Activated T-helper 1 cell treated with anti-CD3 and anti-CD28 coated beads, Interleukin-12 subunit alpha, Interleukin-12 subunit beta, Interleukin-2, Interleukin-4 antibody, amounts not matched to agents 30 ng/mL and 10 ng/mL and 1 ng/mL, durations not matched to agents 14 hours and 24 hours and 36 hours (primary cell): ENCODE measurements at regions not wholly inside any gene's neighbourhood (a gene's known extent, or its start where the extent isn't known, plus 50 kb on each side); places are given as distances from the start of the nearest gene placed in this dataset.
"Not testable (repeated sequence)": the region's sequence is repeated elsewhere in the genome, so short reads cannot be mapped to it uniquely, and the experiment has no call there.

Source experiments
- DNase-seq: peaks from one replicate; pipeline ENCODE4 v3.0.0; 2021; ENCODE audit warnings: low spot score
- H3K27ac Mint-ChIP-seq: one replicate; pipeline ENCODE4 v1.8.0; 2021; ENCODE audit warnings: mild to moderate bottlenecking, mixed read lengths
- H3K27me3 Mint-ChIP-seq: one replicate; pipeline ENCODE4 v1.8.0; 2022; ENCODE audit warnings: mild to moderate bottlenecking, moderate library complexity, mixed read lengths; ENCODE audit not compliant: insufficient read depth
- H3K36me3 Mint-ChIP-seq: one replicate; pipeline ENCODE4 v1.8.0; 2021; ENCODE audit warnings: low read depth, mixed read lengths
- H3K4me1 Mint-ChIP-seq: one replicate; pipeline ENCODE4 v1.8.0; 2021; ENCODE audit warnings: low read depth, mixed read lengths
- H3K4me3 Mint-ChIP-seq: one replicate; pipeline ENCODE4 v1.8.0; 2021; ENCODE audit warnings: mild to moderate bottlenecking, moderate library complexity, mixed read lengths
- H3K9me3 Mint-ChIP-seq: one replicate; pipeline ENCODE4 v1.8.0; 2021; ENCODE audit warnings: mixed read lengths
- intact Hi-C: fragments of 100-400 bp; cut with micrococcal nuclease; formaldehyde crosslinking; loops from one replicate; pipeline ENCODE4 v1.15.1; 2024

DNA sequence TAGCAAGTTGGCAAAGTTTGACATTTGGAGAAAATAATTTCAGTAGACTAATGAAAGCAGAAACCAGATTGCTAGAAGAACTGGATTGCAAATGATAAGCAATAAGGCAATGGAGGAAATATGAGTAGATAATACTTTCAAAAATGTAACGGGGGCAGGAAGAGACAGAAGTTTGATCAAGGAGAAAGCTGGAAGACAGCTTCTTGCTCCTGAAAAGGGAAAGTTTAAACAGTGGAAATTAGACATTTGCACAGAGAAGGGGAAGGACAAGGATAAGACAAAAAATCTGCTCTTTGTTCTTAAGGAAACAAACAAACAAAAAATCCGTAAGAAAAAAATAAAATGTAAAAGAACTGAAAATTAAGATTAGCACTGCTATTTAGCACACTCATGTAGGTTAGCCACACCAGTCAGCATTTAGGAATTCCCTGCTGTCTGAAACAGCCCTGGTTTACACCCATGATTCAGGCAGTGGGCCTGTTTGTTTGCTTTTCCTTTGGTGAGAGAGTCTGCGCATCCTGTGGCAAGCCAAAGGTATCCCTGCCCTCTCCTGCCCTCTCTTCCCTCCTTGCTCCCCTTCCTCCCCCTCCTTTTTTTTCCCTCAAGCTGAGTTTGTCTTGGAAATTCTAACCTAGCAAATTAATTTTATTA lies 104.3 kb upstream of the CAV2 start:
- peaks cover 4% of the 10 kb centered on the region for H3K27me3 Mint-ChIP-seq
- no peak overlapping the region for H3K27ac Mint-ChIP-seq
- no peaks in the 10 kb centered on the region for H3K4me1 Mint-ChIP-seq
- intact Hi-C loops = no loop called here
- no peak overlapping the region for H3K4me3 Mint-ChIP-seq
- no peaks in the 10 kb centered on the region for H3K9me3 Mint-ChIP-seq
- no peaks in the 10 kb centered on the region for H3K36me3 Mint-ChIP-seq
- no peak for DNase-seq

DNA sequence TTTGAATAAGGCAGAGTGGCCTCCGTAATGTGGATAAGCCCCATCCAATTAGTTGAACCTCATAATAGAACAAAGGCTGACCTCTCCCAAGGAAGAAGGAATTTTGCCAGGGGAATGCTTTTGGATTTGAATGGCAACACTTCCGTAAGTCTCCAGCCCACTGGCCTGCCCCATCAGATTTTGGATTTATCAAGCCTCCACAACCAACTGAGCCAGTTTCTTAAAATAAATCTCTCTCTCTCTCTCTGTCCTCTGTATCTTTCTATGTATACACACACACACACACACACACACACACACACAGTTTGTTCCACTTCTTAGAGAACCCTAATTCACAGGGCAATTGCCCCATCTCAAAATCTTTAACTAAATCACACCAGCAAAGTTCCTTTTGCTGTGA lies 100.9 kb upstream of the CAV2 start:
- intact Hi-C loops = no loop called here
- H3K36me3 Mint-ChIP-seq = no peaks in the 10 kb centered on the region
- peaks cover 7% of the 10 kb centered on the region for H3K27me3 Mint-ChIP-seq
- H3K27ac Mint-ChIP-seq = no peak overlapping the region
- DNase-seq = no peak
- H3K4me1 Mint-ChIP-seq = no peaks in the 10 kb centered on the region
- no peak overlapping the region for H3K4me3 Mint-ChIP-seq
- no peaks in the 10 kb centered on the region for H3K9me3 Mint-ChIP-seq

DNA sequence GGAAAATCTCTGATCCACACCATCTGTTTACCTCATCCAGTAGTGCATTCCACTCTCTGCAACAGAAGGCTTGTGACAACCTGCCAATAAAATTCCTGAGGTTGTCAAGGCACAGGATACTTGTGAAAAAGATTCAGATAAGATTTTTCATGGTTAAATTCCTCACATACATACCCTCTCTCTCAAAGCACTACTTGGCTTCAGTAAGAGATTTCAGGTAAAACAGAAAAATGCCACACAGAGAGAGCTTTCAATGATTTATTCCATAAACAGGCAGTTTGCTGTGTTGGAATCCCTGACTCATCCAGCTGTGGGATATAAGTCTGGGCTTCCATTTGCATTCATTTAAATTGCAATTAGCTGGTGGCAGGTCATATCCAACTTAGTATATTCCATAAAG lies 99.7 kb upstream of the CAV2 start:
- Mint-ChIP-seq H3K4me1 (no peaks in the 10 kb centered on the region), H3K27ac (no peak overlapping the region), H3K4me3 (no peak overlapping the region), H3K36me3 (no peaks in the 10 kb centered on the region), H3K9me3 (no peaks in the 10 kb centered on the region), H3K27me3 (peaks cover 7% of the 10 kb centered on the region)
- intact Hi-C loops = no loop called here
- no peak for DNase-seq

DNA sequence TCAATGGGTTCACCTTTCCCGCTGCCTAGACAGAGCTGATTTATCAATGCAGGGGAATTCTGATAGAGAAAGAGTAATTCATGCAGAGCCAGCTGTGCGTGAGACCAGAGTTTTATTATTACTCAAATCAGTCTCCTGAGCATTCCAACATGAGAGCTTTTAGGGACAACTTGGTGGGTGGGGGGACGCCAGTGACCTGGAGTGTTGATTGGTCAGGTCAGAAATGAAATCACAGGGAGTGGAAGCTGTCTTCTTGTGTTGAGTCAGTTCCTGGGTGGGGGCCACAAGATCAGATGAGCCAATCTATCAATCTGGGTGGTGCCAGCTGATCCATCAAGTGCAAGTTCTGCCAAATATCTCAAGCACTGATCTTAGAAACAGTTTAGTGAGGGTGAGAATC lies 99.0 kb upstream of the CAV2 start:
- intact Hi-C loops = no loop called here
- H3K36me3 Mint-ChIP-seq = no peaks in the 10 kb centered on the region
- H3K9me3 Mint-ChIP-seq = no peaks in the 10 kb centered on the region
- DNase-seq = no peak
- H3K4me1 Mint-ChIP-seq = no peaks in the 10 kb centered on the region
- H3K4me3 Mint-ChIP-seq = no peak overlapping the region
- H3K27me3 Mint-ChIP-seq = peaks cover 5% of the 10 kb centered on the region
- H3K27ac Mint-ChIP-seq = no peak overlapping the region

DNA sequence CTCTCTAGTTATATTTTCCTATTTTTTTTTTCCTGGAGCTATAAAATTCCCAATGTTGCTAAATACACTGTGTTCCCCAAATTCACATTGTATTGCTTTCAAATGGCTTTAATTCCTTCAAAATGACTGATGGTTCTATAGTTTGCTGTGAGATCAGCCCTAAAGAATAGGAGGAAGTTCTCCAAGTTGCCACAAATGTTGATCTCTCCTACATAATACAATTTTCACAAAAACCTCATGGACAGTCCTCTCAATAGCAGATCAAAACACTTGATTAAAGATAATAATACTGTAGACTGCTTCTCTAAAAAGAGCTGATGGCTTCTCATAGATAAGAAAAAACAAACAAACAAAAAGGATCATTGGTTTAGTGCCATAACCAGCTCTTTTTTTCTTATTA lies 97.8 kb upstream of the CAV2 start:
- Mint-ChIP-seq H3K36me3 (no peaks in the 10 kb centered on the region), H3K27me3 (peaks cover 5% of the 10 kb centered on the region), H3K4me1 (no peaks in the 10 kb centered on the region), H3K27ac (no peak overlapping the region), H3K9me3 (no peaks in the 10 kb centered on the region), H3K4me3 (no peak overlapping the region)
- no peak for DNase-seq
- intact Hi-C loops = no loop called here

GRCh38 chr7:116403265-116403664 lies 96.3 kb upstream of the CAV2 start:
- Mint-ChIP-seq H3K27me3 (peaks cover 4% of the 10 kb centered on the region), H3K27ac (no peak overlapping the region), H3K4me3 (no peak overlapping the region), H3K4me1 (no peaks in the 10 kb centered on the region), H3K36me3 (no peaks in the 10 kb centered on the region), H3K9me3 (no peaks in the 10 kb centered on the region)
- intact Hi-C loops = no loop called here
- no peak for DNase-seq

GRCh38 chr7:116404389-116404788 lies 95.1 kb upstream of the CAV2 start:
- H3K36me3 Mint-ChIP-seq = no peaks in the 10 kb centered on the region
- no peaks in the 10 kb centered on the region for H3K9me3 Mint-ChIP-seq
- DNase-seq = no peak
- H3K27me3 Mint-ChIP-seq = peaks cover 4% of the 10 kb centered on the region
- no peaks in the 10 kb centered on the region for H3K4me1 Mint-ChIP-seq
- H3K4me3 Mint-ChIP-seq = no peak overlapping the region
- intact Hi-C loops = no loop called here
- H3K27ac Mint-ChIP-seq = no peak overlapping the region

DNA sequence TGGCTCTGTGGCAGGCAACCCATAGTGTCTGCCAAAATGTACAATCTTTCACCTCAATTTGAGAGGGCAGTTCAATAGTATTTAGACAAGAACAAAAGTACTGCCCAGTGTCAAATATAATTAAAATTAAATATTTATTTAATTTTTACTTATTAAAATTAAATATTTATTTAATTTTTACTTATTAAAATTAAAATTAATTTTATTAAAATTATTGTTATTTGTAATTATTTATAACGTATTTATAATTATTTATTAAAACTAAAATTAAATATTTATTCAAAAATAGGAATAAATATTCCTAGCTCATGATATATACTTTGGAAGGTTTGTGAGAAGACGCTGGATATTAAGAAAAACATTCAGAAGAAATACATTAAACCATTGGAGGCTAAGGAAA lies 93.7 kb upstream of the CAV2 start:
- H3K4me1 Mint-ChIP-seq = no peaks in the 10 kb centered on the region
- H3K27ac Mint-ChIP-seq = no peak overlapping the region
- no peaks in the 10 kb centered on the region for H3K36me3 Mint-ChIP-seq
- intact Hi-C loops = no loop called here
- peaks cover 4% of the 10 kb centered on the region for H3K27me3 Mint-ChIP-seq
- no peaks in the 10 kb centered on the region for H3K9me3 Mint-ChIP-seq
- no peak for DNase-seq
- H3K4me3 Mint-ChIP-seq = no peak overlapping the region

GRCh38 chr7:116407165-116407564 lies 92.4 kb upstream of the CAV2 start:
- no peaks in the 10 kb centered on the region for H3K9me3 Mint-ChIP-seq
- no peak for DNase-seq
- peaks cover 3% of the 10 kb centered on the region for H3K27me3 Mint-ChIP-seq
- H3K4me1 Mint-ChIP-seq = no peaks in the 10 kb centered on the region
- intact Hi-C loops = no loop called here
- H3K4me3 Mint-ChIP-seq = no peak overlapping the region
- no peak overlapping the region for H3K27ac Mint-ChIP-seq
- H3K36me3 Mint-ChIP-seq = no peaks in the 10 kb centered on the region

DNA sequence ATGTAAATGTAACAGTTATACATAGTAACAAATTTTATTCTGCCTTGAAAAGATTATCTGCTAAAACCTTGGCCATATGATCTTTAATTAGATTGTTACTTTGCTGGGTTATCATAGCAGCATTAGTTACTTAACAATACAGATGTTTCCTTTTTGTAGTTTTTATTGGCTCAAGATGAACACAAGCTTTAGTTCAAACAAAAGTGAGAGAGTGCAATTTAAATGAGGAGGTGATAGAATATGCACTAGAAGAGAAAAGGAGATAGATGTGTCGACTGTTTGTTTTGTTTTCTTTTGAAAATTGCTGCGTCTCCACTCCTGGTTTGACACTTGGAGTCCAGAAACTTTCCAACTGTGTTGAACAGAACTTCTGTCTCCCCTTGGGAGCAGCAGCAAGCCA lies 91.4 kb upstream of the CAV2 start:
- no peaks in the 10 kb centered on the region for H3K4me1 Mint-ChIP-seq
- H3K27ac Mint-ChIP-seq = no peak overlapping the region
- no peaks in the 10 kb centered on the region for H3K27me3 Mint-ChIP-seq
- H3K36me3 Mint-ChIP-seq = no peaks in the 10 kb centered on the region
- no peak overlapping the region for H3K4me3 Mint-ChIP-seq
- DNase-seq = no peak
- intact Hi-C loops = no loop called here
- H3K9me3 Mint-ChIP-seq = no peaks in the 10 kb centered on the region

DNA sequence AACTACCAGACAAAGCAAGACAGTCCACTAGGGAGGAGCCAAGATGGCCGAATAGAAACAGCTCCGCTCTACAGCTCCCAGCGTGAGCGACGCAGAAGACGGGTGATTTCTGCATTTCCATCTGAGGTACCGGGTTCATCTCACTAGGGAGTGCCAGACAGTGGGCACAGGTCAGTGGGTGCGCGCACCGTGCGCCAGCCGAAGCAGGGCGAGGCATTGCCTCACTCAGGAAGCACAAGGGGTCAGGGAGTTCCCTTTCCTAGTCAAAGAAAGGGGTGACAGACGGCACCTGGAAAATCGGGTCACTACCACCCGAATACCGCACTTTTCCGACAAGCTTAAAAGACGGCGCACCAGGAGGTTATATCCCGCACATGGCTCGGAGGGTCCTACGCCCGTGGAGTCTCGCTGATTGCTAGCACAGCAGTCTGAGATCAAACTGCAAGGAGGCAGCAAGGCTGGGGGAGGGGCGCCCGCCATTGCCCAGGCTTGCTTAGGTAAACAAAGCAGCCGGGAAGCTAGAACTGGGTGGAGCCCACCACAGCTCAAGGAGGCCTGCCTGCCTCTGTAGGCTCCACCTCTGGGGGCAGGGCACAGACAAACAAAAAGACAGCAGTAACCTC lies 90.6 kb upstream of the CAV2 start:
- H3K4me1 Mint-ChIP-seq, H3K27me3 Mint-ChIP-seq, DNase-seq, intact Hi-C loops, H3K9me3 Mint-ChIP-seq, H3K36me3 Mint-ChIP-seq, H3K27ac Mint-ChIP-seq, H3K4me3 Mint-ChIP-seq: not testable (repeated sequence)

DNA sequence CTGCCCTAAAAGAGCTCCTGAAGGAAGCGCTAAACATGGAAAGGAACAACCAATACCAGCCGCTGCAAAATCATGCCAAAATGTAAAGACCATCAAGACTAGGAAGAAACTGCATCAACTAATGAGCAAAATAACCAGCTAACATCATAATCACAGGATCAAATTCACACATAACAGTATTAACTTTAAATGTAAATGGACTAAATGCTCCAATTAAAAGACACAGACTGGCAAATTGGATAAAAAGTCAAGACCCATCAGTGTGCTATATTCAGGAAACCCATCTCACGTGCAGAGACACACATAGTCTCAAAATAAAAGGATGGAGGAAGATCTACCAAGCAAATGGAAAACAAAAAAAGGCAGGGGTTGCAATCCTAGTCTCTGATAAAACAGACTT lies 88.8 kb upstream of the CAV2 start:
- H3K4me1 Mint-ChIP-seq, intact Hi-C loops: not testable (repeated sequence)

GRCh38 chr7:116417593-116418345 lies 81.8 kb upstream of the CAV2 start:
- no peak overlapping the region for H3K27ac Mint-ChIP-seq
- H3K36me3 Mint-ChIP-seq = no peaks in the 10 kb centered on the region
- no peak for DNase-seq
- intact Hi-C loops = no loop called here
- no peak overlapping the region for H3K4me3 Mint-ChIP-seq
- peaks cover 9% of the 10 kb centered on the region for H3K27me3 Mint-ChIP-seq
- no peaks in the 10 kb centered on the region for H3K4me1 Mint-ChIP-seq
- H3K9me3 Mint-ChIP-seq = no peaks in the 10 kb centered on the region

More for the DNA sequence above, 88.8 kb upstream of the CAV2 start:
- DNase-seq, H3K9me3 Mint-ChIP-seq, H3K27me3 Mint-ChIP-seq, H3K27ac Mint-ChIP-seq, H3K4me3 Mint-ChIP-seq, H3K36me3 Mint-ChIP-seq: not testable (repeated sequence)
